Chondrocyte (in vitro differentiated cells): ENCODE measurements at regions not wholly inside any gene's neighbourhood (a gene's known extent, or its start where the extent isn't known, plus 50 kb on each side); places are given as distances from the start of the nearest gene placed in this dataset.

Experiments used
- DNase-seq: peaks from one replicate; pipeline ENCODE4 v3.0.0; 2021; ENCODE audit warnings: mixed read lengths, low spot score
- H3K27ac Mint-ChIP-seq: one replicate; pipeline ENCODE4 v1.8.0; 2021; ENCODE audit warnings: mild to moderate bottlenecking, moderate library complexity, mixed read lengths; ENCODE audit not compliant: unreplicated experiment
- H3K27me3 Mint-ChIP-seq: 2 replicates; pipeline ENCODE4 v1.8.0; 2021; ENCODE audit warnings: low read depth, mixed read lengths
- H3K36me3 Mint-ChIP-seq: 2 replicates; pipeline ENCODE4 v1.8.0; 2021; ENCODE audit warnings: low read depth, mixed read lengths
- H3K4me1 Mint-ChIP-seq: 2 replicates; pipeline ENCODE4 v1.8.0; 2021; ENCODE audit warnings: low read depth, mild to moderate bottlenecking, mixed read lengths
- H3K4me3 Mint-ChIP-seq: one replicate; pipeline ENCODE4 v1.8.0; 2021; ENCODE audit warnings: mild to moderate bottlenecking, moderate library complexity, mixed read lengths; ENCODE audit not compliant: unreplicated experiment
- H3K9me3 Mint-ChIP-seq: 2 replicates; pipeline ENCODE4 v1.8.0; 2021; ENCODE audit warnings: low read depth, mixed read lengths
- CTCF ChIP-seq: fragments of 200-600 bp; sonication (generic); IDR thresholded peaks from 2 replicates; pipeline ENCODE4 v1.5.0; 2021; ENCODE audit warnings: antibody characterized with exemption, mild to moderate bottlenecking, moderate library complexity

GRCh38 chr5:54707841-54708240, 190.3 kb downstream of the SNX18 start:
- Mint-ChIP-seq H3K27ac (no peak overlapping the region), H3K27me3 (no peaks in the 10 kb centered on the region), H3K36me3 (no peaks in the 10 kb centered on the region), H3K4me3 (no peak overlapping the region), H3K4me1 (peaks cover 18% of the 10 kb centered on the region), H3K9me3 (no peaks in the 10 kb centered on the region)
- no peak for TF ChIP-seq CTCF
- no peak for DNase-seq

GRCh38 chr5:54705994-54706653, 188.6 kb downstream of the SNX18 start:
- no peaks in the 10 kb centered on the region for H3K36me3 Mint-ChIP-seq
- no peak overlapping the region for H3K4me3 Mint-ChIP-seq
- H3K4me1 Mint-ChIP-seq: peaks cover 36% of the 10 kb centered on the region
- H3K27me3 Mint-ChIP-seq: no peaks in the 10 kb centered on the region
- no peak for TF ChIP-seq CTCF
- H3K27ac Mint-ChIP-seq: peak overlapping the region; percentile 1
- no peak for DNase-seq
- H3K9me3 Mint-ChIP-seq: no peaks in the 10 kb centered on the region

GRCh38 chr5:54704825-54705224, 187.3 kb downstream of the SNX18 start:
- no peak for DNase-seq
- H3K27ac Mint-ChIP-seq: no peak overlapping the region
- H3K36me3 Mint-ChIP-seq: no peaks in the 10 kb centered on the region
- H3K9me3 Mint-ChIP-seq: no peaks in the 10 kb centered on the region
- peaks cover 48% of the 10 kb centered on the region for H3K4me1 Mint-ChIP-seq
- no peak overlapping the region for H3K4me3 Mint-ChIP-seq
- TF ChIP-seq CTCF: no peak
- no peaks in the 10 kb centered on the region for H3K27me3 Mint-ChIP-seq

GRCh38 chr5:54704333-54704732, 186.8 kb downstream of the SNX18 start:
- Mint-ChIP-seq H3K9me3 (no peaks in the 10 kb centered on the region), H3K27ac (no peak overlapping the region), H3K4me3 (no peak overlapping the region), H3K36me3 (no peaks in the 10 kb centered on the region), H3K27me3 (no peaks in the 10 kb centered on the region), H3K4me1 (peaks cover 52% of the 10 kb centered on the region)
- DNase-seq: no peak
- no peak for TF ChIP-seq CTCF

DNA sequence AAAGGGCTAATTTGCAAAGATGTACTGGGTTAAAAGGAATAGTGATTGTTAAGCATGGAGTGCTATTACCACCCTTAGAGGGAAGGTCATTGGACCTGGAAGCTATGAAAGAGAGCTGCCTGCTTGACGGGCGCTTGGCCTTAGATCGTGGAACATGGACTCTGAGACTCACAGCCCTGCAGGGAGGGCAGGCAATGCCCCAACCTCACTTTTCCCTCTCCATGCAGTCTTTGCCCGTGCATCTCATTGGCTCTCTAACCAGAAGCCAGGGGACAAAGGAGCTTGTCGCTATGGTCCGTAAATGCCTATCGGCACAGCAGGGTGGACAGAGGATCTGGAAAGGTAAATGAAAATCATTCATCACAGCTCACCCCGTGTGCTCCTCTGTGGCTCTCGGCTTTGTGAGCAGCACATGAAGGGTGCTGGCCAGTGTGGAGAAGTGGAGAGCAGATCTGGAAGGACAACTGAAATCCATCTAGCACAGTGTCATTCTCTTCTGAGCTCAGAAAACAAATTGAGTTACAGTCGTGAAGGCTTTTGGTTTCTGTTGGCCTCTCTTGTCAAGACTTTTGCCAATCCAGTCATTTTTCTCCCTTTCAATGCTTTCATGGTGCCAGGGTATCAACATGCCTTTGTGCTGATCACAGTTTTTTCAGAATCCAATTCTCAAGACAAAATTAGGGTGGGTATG, 186.2 kb downstream of the SNX18 start:
- H3K36me3 Mint-ChIP-seq: no peaks in the 10 kb centered on the region
- H3K9me3 Mint-ChIP-seq: no peaks in the 10 kb centered on the region
- peaks cover 58% of the 10 kb centered on the region for H3K4me1 Mint-ChIP-seq
- no peak overlapping the region for H3K4me3 Mint-ChIP-seq
- no peaks in the 10 kb centered on the region for H3K27me3 Mint-ChIP-seq
- no peak for DNase-seq
- peak overlapping the region; percentile 85 for H3K27ac Mint-ChIP-seq
- TF ChIP-seq CTCF: no peak
